ENCODE measurements at regions not wholly inside any gene's neighbourhood (a gene's known extent, or its start where the extent isn't known, plus 50 kb on each side); places are given as distances from the start of the nearest gene placed in this dataset.
"Not testable (repeated sequence)": the region's sequence is repeated elsewhere in the genome, so short reads cannot be mapped to it uniquely, and the experiment has no call there.

GRCh38 chr5:175337680-175338079 is 106.3 kb downstream of the DRD1 start:
- no peak for ATAC-seq
- no peak overlapping the region for H3K4me2 ChIP-seq (ENCODE audit: low read length)
- H3F3A ChIP-seq (ENCODE audit: low read length, unreplicated experiment) = no peaks in the 10 kb centered on the region
- no peaks in the 10 kb centered on the region for H3K9me2 ChIP-seq (replicated peaks; ENCODE audit: low read length)
- no peak for DNase-seq
- no peaks in the 10 kb centered on the region for H3K79me2 ChIP-seq (ENCODE audit: low read length)
- TF ChIP-seq EZH2phosphoT487 (IDR thresholded peaks at IDR 0.05; ENCODE audit: borderline replicate concordance, low read length) = no peak
- no peak for TF ChIP-seq EZH2 (IDR thresholded peaks at IDR 0.05; ENCODE audit: low read length, unreplicated experiment)
- TF ChIP-seq CTCF (conservative IDR thresholded peaks at IDR 0.05; ENCODE audit: low read depth, low read length) = no peak
- no peaks in the 10 kb centered on the region for H3K4me1 ChIP-seq (ENCODE audit: insufficient read depth, low read length)
- no peak overlapping the region for H3K4me3 ChIP-seq (ENCODE audit: low read length)
- H4K20me1 ChIP-seq (ENCODE audit: low read length) = no peaks in the 10 kb centered on the region
- H2AFZ ChIP-seq (ENCODE audit: low read length) = no peak overlapping the region
- no peaks in the 10 kb centered on the region for H3K9me3 ChIP-seq (ENCODE audit: low read length)
- ChIA-PET POLR2A (ENCODE audit: unreplicated experiment) (no interaction called here), CTCF (no interaction called here)
- intact Hi-C loops (cut with micrococcal nuclease) = no loop called here
- no TSS peak for BruUV-seq (replicated peaks)
- H3K9ac ChIP-seq (ENCODE audit: low read length) = no peak overlapping the region
- H3K27me3 ChIP-seq (ENCODE audit: low read length) = no peaks in the 10 kb centered on the region
- no peaks in the 10 kb centered on the region for H3K36me3 ChIP-seq (ENCODE audit: low read depth, low read length)
- no peak overlapping the region for H3K27ac ChIP-seq (ENCODE audit: low read length)

- POLR2A ChIA-PET (ENCODE audit: unreplicated experiment) = no interaction called here
- Histone ChIP-seq H3K27ac (ENCODE audit: low read length) (no peak overlapping the region), H3K4me3 (ENCODE audit: low read length) (no peak overlapping the region), H3K36me3 (ENCODE audit: low read depth, low read length) (no peaks in the 10 kb centered on the region), H3K9me3 (ENCODE audit: low read length) (no peaks in the 10 kb centered on the region), H2AFZ (ENCODE audit: low read length) (no peak overlapping the region), H3K9me2 (replicated peaks; ENCODE audit: low read length) (no peaks in the 10 kb centered on the region), H3K4me2 (ENCODE audit: low read length) (no peak overlapping the region), H3F3A (ENCODE audit: low read length, unreplicated experiment) (no peaks in the 10 kb centered on the region), H3K79me2 (ENCODE audit: low read length) (no peaks in the 10 kb centered on the region), H3K4me1 (ENCODE audit: insufficient read depth, low read length) (no peaks in the 10 kb centered on the region), H3K27me3 (ENCODE audit: low read length) (no peaks in the 10 kb centered on the region), H4K20me1 (ENCODE audit: low read length) (no peaks in the 10 kb centered on the region), H3K9ac (ENCODE audit: low read length) (no peak overlapping the region)
- CTCF ChIA-PET = no interaction called here
- no TSS peak for BruUV-seq (replicated peaks)
- TF ChIP-seq CTCF (conservative IDR thresholded peaks at IDR 0.05; ENCODE audit: low read depth, low read length) (no peak), EZH2phosphoT487 (IDR thresholded peaks at IDR 0.05; ENCODE audit: borderline replicate concordance, low read length) (no peak), EZH2 (IDR thresholded peaks at IDR 0.05; ENCODE audit: low read length, unreplicated experiment) (no peak)
- ATAC-seq (no peak), DNase-seq (no peak)
- intact Hi-C loops (cut with micrococcal nuclease) = no loop called here
Observed at GRCh38 chr5:175336781-175337180, 107.2 kb downstream of the DRD1 start.

- H3K79me2 ChIP-seq (ENCODE audit: low read length) = no peaks in the 10 kb centered on the region
- H4K20me1 ChIP-seq (ENCODE audit: low read length) = no peaks in the 10 kb centered on the region
- H3K36me3 ChIP-seq (ENCODE audit: low read depth, low read length) = no peaks in the 10 kb centered on the region
- no peak overlapping the region for H3K27ac ChIP-seq (ENCODE audit: low read length)
- CTCF ChIA-PET = no interaction called here
- H3K4me2 ChIP-seq (ENCODE audit: low read length) = no peak overlapping the region
- POLR2A ChIA-PET (ENCODE audit: unreplicated experiment) = no interaction called here
- no peak for DNase-seq
- H3K9me2 ChIP-seq (replicated peaks; ENCODE audit: low read length) = no peaks in the 10 kb centered on the region
- no peaks in the 10 kb centered on the region for H3F3A ChIP-seq (ENCODE audit: low read length, unreplicated experiment)
- H3K9ac ChIP-seq (ENCODE audit: low read length) = no peak overlapping the region
- BruUV-seq (replicated peaks) = no TSS peak
- no peaks in the 10 kb centered on the region for H3K9me3 ChIP-seq (ENCODE audit: low read length)
- no peaks in the 10 kb centered on the region for H3K4me1 ChIP-seq (ENCODE audit: insufficient read depth, low read length)
- H3K4me3 ChIP-seq (ENCODE audit: low read length) = no peak overlapping the region
- H2AFZ ChIP-seq (ENCODE audit: low read length) = no peak overlapping the region
- TF ChIP-seq EZH2phosphoT487 (IDR thresholded peaks at IDR 0.05; ENCODE audit: borderline replicate concordance, low read length) (no peak), EZH2 (IDR thresholded peaks at IDR 0.05; ENCODE audit: low read length, unreplicated experiment) (no peak), CTCF (conservative IDR thresholded peaks at IDR 0.05; ENCODE audit: low read depth, low read length) (no peak)
- intact Hi-C loops (cut with micrococcal nuclease) = no loop called here
- no peaks in the 10 kb centered on the region for H3K27me3 ChIP-seq (ENCODE audit: low read length)
- ATAC-seq = no peak
Observed at GRCh38 chr5:175335691-175336090, 108.3 kb downstream of the DRD1 start.

GRCh38 chr5:175331173-175332036 is 112.6 kb downstream of the DRD1 start:
- H3K36me3 ChIP-seq (ENCODE audit: low read depth, low read length); DNase-seq; H3K9me3 ChIP-seq (ENCODE audit: low read length); H3K9me2 ChIP-seq (replicated peaks; ENCODE audit: low read length); H3K4me3 ChIP-seq (ENCODE audit: low read length); H3K4me2 ChIP-seq (ENCODE audit: low read length); H3F3A ChIP-seq (ENCODE audit: low read length, unreplicated experiment); H3K27ac ChIP-seq (ENCODE audit: low read length); H3K79me2 ChIP-seq (ENCODE audit: low read length); intact Hi-C loops (cut with micrococcal nuclease); CTCF ChIA-PET; ATAC-seq; BruUV-seq (replicated peaks); H4K20me1 ChIP-seq (ENCODE audit: low read length); H2AFZ ChIP-seq (ENCODE audit: low read length); H3K9ac ChIP-seq (ENCODE audit: low read length); POLR2A ChIA-PET (ENCODE audit: unreplicated experiment); H3K4me1 ChIP-seq (ENCODE audit: insufficient read depth, low read length): not testable (repeated sequence)
- peaks cover 11% of the 10 kb centered on the region; the same call in 1 of the 2 replicates for H3K27me3 ChIP-seq (ENCODE audit: low read length)
